NCI-H748 (cell line): ENCODE measurements at regions not wholly inside any gene's neighbourhood (a gene's known extent, or its start where the extent isn't known, plus 50 kb on each side); places are given as distances from the start of the nearest gene placed in this dataset.

Experiments used
- DNase-seq: peaks from one replicate; lab custom pipeline; 2025; ENCODE audit not compliant: unreplicated experiment; lab: John Stamatoyannopoulos, UW

DNA sequence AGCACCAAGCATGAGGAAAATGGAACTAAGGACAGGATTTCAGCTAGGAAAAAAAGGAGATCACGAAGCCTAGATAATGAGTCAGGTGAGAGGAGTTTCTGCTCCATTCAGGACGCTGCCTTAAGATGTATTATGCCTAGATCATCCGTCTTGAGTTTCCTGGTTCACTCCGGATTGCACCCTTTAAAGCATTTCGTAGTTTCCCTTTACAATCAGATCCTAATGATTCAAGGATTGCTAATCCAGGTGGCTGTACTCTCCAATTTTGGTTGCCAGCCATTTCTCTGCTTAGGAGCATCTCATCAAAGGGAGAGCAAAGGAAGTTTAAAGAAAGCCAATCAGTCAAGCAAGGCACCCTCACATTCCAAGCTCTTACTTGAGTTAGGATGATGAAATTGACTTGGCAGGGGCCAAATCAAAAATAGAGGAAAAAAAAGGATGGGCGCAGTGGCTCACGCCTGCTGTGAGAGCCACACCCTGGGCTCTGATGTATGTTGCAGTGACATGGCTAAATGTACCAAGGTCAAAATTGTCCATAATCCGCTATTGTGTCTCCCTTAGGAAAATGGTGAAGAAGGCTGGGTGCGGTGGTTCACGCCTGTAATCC is 156.9 kb upstream of the SOD1 start:
- DNase-seq: no peak

DNA sequence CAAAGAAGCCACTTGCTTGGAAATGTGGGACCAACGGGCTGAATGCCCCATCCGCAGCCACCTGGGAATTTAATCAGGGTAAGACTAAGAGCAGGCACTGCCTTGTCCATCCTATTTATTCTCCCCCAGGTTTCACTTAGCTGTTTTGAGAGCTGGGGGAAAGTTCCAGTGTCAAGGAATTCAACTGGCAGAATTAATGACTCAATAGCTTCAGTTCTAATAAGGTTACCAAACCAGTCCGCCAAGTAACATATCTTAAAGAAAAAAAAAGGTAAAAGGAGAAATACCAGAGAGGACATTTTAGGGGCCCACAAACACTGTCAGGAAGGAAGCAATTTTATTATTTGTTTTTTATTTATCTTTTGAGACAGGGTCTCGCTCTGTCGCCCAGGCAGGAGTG is 157.6 kb upstream of the SOD1 start:
- no peak for DNase-seq

DNA sequence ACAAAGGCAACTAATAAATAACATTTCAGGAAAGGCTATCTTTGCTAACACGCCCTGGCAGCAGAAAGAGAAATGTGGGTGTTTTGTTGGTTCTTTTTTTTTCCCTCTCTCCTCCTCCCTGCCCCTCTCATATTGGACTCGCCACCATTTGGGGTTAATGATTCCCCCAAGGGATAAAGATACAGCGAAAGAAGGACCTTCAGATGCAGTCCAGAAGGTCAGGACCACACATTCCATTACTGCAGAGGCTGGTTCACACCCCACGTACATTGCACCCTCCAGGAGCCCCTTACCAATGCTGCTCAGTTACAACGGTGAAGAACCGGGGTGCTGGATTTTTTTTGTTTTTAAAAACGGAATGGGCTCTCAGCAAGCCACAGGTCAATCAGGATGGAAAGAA is 156.9 kb upstream of the TIAM1 start:
- DNase-seq: no peak

DNA sequence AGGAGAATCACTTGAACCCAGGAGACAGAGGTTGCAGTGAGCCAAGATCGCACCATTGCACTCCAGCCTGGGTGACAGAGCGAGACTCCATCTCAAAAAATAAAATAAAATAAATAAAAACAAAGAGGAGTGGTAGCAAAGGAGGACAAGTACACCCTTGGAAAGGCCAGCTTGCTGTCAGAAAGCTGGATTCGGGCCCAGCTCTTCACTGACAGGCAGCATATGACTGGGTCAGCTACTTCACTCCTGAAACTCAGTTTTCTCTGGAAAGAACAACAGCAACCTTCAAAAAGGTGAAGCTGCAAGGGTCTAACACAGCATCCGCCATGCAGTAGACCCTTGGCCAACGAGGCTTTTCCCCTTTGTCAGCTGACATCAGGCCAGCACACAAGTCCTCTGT is 156.0 kb upstream of the TIAM1 start:
- DNase-seq: no peak

DNA sequence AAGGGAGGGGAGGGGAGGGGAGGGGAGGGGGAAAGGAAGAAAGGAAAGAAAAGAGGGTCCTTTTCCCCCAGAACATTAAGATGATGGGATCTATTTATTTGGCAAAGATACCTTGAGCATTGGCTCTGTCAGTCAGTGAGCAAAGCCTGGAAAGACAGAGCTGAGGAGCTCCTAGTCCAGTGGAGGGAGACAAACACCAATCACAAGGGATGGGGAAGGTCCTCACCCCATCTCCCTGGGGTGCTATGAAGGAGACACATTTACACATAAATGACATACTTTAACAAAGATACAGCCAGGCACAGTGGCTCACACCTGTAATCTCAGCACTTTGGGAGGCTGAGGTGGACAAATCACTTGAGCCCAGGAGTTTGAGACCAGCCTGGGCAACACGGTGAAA is 154.9 kb upstream of the TIAM1 start:
- no peak for DNase-seq

DNA sequence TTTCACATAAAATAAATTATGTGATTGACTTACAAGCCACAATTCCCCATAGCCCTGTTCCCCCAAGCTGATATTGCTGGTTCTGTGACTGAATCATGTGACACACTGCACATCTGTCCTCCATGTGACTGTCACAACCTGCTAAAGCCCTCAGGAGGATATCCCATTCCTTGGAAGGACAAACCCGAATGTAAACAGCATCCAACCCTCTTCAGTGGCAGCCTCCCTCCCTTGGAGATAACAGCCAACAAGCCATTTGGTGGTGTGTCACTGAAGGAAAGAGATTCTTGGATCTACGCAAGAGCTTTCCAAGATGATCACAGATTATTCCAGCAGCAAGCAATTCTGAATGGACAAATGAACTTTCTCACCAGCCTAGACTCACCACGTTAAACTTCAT is 153.9 kb upstream of the TIAM1 start:
- DNase-seq: no peak

DNA sequence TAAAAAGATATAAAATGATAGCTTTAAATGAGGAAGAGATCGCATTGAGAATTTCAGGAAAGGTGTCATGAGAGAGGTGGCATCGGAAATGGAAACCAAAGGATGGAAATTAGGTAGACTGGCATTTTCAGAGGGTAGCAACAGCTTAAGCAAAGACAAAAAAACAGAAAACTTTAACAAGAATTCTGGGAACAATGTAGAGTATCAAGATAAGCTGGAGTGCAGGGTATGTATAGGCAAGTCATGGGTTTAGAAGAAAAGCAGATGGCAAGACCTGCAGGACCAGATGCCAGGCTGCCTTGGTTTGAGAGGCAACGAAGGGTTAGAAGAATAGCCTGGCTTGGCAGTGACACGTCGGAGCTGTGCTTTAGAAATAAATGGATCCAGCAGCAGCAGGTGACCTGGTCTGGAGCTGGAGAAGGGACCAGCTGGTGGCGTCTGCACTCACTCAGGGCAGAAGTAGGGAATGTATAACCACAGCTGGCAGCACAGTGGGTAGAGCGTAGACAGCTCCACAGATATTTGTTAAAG is 149.4 kb upstream of the TIAM1 start:
- DNase-seq: no peak

DNA sequence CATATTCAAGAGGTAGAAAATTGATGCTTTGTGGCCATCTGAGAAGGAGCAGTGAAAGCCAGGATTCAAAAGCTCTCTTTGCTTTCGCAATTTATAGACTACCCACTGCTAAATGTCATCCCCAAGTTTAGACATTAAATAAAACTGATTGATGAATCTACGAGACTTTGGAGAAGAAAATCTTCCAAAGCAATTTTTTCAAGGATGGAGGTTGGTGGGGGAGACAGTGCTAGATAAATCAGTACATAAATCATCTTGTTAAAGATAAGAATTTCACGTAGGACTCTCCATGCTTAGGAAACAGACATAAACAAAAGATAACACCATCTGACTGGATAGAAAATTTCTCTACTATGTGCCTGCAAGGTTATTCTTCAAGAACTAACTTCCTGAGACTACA is 147.6 kb upstream of the TIAM1 start:
- DNase-seq: no peak

DNA sequence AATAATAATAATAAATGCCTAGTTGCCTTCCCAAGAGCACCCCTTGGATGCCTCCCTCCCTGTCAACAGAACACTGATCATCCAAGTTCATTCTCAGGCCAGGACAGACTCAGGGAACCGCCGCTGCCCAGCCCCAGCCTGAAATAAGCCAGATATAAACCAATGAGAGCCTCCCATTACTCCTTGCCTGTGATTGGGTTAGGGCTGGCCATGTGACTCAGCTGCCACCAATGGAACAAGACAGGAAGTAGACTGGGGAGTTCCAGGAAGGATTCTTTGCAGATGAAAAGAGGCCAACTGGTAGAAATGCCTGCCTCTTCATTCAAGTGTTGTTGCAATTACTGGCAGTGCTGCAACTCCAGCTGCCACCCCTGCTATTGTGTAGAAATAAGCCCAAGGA is 146.4 kb upstream of the TIAM1 start:
- DNase-seq: peak; percentile 11

DNA sequence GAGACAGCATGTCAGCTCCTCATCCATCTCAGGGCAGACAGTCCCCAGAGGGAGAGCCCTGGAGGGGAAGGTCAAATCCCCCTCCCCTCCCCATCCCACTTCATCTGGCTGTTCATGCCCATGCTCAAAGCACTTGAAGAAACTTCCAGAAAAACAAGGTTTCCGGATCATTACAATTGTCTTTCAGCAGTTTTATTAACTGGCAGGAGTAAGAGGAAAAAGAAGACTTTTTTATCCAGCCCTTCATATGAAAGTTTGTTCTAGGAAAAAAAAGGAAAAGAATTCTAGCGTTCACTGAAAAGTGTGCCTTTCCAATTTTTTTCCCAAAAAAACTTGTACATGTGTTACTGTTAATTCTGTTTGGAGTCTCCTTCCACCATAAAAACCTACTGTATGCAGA is 145.7 kb upstream of the TIAM1 start:
- DNase-seq: no peak

DNA sequence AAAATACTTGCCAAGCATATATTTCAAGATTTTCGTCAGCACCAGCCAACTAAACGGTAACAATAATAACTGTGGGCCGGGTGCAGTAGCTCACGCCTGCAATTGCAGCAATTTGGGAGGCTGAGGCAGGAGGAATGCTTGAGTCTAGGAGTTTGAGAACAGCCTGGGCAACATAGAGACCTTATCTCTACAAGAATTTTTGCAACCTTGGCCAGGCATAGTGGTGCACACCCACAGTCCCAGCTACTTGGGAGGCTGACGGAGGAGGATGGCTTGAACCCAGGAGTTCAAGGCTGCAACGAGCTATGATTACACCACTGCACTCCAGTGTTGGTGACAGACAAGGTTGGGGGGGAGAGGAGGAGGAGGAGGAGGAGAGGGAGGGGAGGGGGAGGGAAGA is 145.0 kb upstream of the TIAM1 start:
- no peak for DNase-seq

DNA sequence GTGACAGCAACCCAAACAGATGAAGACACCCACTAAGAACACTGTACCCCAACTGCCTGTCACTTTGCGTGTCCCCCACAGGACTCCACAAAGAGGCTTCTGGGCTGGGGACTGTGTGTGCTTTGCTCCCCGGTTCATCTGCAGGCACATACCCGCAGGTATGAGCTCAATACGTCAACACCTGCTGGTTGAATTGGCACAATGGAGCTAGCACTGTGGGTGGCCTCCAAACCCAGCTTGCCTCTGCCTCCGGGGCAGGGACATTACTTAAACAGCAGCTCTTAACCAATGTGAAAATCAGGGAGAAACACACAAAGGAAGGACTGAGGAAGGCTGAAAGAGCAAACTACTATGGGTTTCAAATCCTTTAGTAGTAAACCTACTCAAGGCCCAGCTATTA is 140.2 kb upstream of the TIAM1 start:
- no peak for DNase-seq

DNA sequence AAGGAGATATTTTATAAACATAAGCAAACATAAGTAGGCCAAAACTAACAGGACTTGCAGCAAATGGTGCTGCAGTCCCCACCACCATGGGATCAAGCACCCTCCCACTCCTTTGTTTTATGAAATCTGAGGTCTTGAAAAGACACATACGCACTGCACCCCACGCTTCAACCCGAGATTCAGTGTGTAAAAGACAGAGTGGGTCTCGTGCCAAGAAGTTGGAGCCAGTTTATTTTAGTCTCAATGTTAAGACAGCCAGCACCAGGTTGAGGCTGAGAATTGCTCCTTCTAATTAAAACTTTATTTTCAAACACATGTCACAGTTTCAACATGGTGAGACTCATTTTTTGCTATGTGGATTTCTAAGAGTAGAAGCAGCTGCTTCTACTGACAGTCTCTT is 139.1 kb upstream of the TIAM1 start:
- no peak for DNase-seq

DNA sequence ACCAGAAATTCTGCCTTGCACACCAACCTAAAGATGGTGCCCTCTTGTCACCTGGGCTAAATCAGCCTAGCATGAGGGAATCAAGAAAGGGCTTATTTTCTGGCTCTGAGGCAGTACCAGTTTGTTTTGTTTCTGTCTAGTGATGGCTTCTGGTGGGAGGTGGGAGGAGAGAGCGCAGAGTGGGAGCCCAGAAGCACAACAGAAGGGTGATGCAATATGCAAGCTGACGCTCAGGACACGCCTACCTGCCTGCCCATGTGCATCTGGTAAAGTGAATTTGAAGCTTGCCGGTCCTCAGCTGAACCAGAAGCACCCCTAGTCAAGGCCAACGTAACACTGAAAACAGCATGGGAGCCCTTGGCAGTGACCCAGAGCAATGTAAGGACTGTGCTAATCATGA is 138.4 kb upstream of the TIAM1 start:
- DNase-seq: peak; percentile 19

DNA sequence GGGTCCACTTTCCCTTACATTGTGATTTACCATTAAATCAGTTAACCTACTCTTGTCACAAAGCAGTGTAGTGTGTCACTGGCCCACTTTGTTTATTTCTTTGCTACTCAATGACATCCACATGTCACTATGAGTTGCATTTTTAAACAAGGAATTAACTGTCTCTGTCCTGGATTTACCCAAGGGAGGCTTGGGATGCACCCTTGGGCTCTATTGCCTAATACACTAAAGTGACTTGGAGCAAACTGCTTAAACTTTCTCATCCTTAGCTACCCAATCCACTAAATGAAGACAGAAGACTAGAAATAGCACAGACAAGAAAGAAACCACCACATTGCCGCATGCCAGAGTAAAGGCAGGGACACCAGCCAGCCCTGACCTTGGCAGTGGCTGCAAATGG is 136.2 kb upstream of the TIAM1 start:
- DNase-seq: peak; percentile 14

DNA sequence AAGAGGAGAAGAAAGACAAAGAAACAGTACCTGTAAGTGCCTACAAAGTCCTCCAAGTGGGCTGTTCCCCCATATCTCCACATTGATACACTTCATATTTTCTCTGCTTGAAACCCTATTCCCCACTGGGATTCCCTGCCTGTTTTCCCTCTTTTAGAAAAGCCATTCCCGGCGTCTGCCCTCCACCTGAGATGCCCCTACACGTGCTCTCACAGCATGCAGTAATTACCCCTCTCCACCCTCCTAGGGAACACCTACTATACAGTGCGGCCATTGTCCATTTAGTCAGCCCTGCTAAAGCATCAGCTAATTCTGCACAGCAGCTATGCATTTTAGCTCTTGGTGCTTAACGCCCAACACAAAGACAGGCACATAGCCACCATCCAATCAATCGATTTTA is 135.7 kb upstream of the TIAM1 start:
- DNase-seq: peak; percentile 91

DNA sequence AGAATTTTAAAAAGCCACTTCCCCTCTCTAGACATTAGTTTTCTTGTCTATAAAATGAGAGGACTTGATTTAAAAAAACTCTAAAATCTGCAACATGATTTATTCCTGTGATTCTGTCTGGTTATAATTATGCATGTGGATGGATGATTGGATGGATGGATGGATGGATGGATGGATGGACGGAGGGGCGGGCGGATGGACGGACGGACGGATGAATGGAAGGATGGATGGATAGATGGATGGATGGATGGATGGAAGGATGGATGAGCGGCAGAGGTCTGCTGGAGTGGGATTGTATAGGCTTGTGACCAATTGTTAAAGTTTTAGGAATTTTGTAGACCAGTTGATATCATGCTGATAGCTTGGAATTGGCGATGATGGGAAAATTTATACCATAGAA is 135.2 kb upstream of the TIAM1 start:
- DNase-seq: no peak

DNA sequence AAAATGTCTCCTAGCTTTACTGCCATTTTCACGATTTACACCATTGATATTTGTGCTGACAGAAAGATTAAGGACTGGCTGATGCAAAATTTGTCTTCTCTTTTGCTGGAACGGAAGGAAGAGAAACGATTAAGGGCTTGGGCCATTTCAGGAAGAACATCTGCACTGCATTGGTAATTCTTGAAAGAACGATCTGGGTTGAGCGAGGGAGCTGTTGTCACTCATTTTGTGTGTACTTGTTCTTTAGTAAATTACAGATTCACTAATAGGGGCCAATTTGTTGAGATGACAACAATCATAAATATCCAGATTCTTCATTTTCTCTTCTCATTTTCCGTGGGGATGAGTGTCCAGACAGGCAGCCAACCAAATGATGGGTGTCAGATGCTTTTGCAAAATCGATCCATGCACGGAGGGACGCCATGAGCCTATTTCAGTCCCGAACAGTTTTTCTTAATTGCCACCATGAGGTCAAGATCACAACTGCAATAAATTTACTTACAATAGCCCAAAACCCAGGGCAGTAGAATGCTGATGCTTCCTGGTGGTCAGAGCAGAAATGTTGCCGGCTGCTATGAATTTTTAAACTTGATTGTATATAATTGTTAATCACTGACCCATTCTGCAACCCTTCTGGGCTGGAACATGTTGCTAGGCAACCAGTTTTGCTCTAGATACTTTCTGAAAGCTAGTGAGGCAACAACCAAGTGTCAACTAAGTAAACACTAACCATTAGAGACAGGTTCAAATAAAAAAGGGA is 132.4 kb upstream of the TIAM1 start:
- peak; percentile 54 for DNase-seq

DNA sequence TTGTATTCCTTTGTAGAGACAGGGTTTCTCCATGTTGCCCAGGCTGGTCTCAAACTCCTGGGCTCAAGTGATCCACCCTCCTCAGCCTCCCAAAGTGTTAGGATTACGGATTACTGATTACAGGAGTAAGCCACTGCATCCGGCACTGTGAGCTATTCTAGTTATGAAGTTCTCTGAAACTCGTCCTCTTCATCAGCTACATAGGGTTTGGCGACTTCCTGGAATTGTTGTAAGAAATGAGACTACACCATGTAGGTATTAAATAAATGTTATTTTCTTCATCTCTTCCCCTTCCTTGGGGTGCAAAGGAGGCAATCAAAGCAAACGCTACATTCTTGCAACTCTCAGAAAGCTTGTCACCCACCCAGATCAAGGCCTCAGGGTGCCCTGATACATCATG is 131.2 kb upstream of the TIAM1 start:
- no peak for DNase-seq

DNA sequence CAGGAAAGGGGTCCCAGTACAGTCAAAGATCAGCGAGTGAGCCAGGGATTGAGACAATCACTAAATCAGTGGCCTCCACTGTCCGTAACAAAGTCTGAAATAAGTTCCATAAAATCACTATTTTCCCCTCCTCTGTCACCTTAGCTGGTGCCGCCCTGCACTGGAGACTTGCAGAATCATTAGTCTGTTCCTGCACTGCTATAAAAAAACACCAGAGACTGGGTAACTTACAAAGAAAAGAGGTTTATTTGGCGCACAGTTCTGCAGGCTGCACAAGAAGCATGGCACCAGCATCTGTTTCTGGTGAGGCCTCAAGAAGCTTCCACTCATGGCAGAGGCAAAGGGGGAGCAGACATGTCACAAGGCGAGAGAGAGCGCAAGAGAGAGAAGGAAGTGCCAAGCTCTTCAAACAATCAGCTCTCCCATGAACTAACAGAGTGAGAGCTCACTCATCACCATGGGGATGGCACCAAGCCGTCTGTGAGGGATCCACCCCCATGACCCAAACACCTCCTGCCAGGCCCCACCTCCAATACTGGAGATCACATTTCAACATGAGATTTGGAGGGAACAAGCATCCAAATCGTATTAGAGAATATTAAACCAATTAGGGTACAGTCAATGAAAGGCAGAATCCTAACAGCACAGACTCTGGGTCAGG is 129.8 kb upstream of the TIAM1 start:
- peak; percentile 46 for DNase-seq

DNA sequence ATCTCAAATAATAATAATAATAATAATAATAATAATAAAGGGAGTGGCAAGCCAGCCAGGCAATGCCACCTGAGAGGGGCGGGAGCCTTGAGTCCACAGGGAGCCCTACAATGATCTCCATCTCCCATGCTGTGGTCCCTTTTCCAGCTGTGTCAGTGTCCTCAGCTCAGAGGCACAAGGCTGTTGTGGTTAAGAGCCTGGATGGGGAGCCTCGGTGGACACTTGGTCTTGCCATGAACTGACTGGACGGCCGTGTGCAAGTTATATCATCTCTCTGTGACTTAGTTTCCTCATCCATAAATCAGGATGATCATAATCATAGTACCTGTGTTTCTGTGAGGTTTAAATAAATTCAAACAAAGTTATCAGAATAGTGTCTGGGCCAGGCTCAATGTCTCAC is 127.8 kb upstream of the TIAM1 start:
- DNase-seq: no peak
